ENCODE measurements at regions not wholly inside any gene's neighbourhood (a gene's known extent, or its start where the extent isn't known, plus 50 kb on each side); places are given as distances from the start of the nearest gene placed in this dataset.

- no peak for DNase-seq (ENCODE audit: low spot score)
- TF ChIP-seq, protein P1, sequence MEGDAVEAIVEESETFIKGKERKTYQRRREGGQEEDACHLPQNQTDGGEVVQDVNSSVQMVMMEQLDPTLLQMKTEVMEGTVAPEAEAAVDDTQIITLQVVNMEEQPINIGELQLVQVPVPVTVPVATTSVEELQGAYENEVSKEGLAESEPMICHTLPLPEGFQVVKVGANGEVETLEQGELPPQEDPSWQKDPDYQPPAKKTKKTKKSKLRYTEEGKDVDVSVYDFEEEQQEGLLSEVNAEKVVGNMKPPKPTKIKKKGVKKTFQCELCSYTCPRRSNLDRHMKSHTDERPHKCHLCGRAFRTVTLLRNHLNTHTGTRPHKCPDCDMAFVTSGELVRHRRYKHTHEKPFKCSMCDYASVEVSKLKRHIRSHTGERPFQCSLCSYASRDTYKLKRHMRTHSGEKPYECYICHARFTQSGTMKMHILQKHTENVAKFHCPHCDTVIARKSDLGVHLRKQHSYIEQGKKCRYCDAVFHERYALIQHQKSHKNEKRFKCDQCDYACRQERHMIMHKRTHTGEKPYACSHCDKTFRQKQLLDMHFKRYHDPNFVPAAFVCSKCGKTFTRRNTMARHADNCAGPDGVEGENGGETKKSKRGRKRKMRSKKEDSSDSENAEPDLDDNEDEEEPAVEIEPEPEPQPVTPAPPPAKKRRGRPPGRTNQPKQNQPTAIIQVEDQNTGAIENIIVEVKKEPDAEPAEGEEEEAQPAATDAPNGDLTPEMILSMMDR (IDR thresholded peaks at IDR 0.05; ENCODE audit: borderline replicate concordance, control extremely low read depth, extremely low read depth, insufficient read depth, missing control alignments), result no peak
- in situ Hi-C loops (cut with MboI; ENCODE audit: low sequenced_read_pairs, unreplicated experiment), result no loop called here
Measured at GRCh38 chr11:29190313-29190712, 826.5 kb downstream of the KCNA4 start.

DNA sequence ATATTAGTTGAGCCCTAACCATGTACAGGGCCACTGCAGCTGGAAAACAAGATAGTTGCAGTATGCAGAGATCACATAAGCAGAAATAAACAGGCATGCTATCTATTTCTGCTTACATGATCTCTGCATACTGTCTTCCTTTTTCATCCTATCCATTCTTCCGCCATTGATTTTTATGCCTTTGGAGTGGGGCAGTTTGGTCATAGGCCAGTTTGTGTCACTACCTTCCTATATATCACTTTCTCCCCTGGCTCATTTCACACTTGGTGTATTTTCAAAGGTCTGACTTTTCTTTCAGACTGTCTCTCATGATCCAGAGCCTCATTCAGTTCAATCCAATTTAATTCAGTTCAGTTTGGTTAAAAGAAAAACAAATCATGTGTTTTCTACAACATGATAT lies 829.6 kb downstream of the KCNA4 start:
- no peak for DNase-seq (ENCODE audit: low spot score)
- TF ChIP-seq, protein P1 (IDR thresholded peaks at IDR 0.05; ENCODE audit: borderline replicate concordance, control extremely low read depth, extremely low read depth, insufficient read depth, missing control alignments), result no peak
- in situ Hi-C loops (cut with MboI; ENCODE audit: low sequenced_read_pairs, unreplicated experiment), result no loop called here

DNA sequence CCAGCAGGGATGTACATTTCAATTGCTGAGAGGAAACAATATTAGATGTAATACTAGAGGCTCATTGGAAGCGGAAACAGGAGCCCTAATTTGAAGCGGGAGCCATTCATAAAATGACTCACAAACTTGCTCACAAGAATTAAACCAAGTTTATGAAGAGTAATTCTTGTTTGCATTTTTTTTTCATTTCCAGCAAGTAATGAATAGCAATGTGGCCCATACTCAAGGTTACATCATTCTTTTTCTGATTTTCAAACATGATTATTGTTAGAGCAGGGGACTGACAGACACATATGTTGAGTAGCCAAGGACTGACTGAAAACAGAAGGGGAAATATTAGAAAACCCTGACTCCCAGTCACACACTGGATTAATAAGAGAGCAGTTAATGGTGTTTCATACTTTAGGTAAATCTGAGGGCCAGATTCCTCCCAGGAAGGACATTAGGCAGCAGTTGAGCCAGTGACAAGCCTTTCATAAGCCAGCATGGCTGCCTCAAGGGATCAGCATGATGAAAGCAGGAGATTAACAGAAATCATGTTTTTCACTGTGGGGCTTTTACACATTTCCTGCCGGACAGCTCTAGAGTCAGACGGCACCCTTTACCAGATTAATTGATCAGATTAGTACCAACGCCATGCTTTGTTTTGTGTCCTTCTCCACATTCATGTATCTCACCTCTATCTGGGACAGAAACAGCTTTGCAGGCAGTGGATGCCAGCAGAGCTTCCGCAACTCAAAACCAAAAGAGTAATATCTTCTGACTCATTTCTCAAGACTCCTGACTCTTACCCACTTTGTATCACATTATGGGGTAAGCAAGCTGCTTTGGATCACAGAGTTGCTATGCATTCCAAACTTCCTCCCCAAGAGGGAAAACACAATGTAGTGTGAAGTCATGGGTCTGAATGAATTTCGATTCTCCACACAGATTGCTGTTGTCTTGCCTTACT lies 831.6 kb downstream of the KCNA4 start:
- DNase-seq (ENCODE audit: low spot score), result no peak
- TF ChIP-seq, protein P1 (IDR thresholded peaks at IDR 0.05; ENCODE audit: borderline replicate concordance, control extremely low read depth, extremely low read depth, insufficient read depth, missing control alignments), result no peak
- in situ Hi-C loops (cut with MboI; ENCODE audit: low sequenced_read_pairs, unreplicated experiment), result no loop called here

DNA sequence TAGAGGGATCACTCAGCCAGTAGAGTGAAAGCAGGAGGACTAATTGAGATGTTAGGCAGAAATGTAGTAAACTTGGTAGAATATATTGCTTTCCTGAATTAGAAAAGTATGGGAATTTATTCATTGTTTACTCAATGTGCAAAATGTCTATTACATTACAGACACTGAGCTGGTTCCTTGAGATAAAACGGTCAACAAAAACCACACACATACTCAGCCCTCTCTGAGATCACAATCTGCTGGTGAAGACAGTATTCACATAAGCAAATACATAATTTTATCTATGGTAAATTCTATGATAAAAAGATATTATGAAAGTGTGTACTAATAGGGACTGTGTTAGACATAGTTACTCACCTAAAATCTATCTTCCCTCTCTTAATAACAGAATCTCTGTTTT lies 833.5 kb downstream of the KCNA4 start:
- in situ Hi-C loops (cut with MboI; ENCODE audit: low sequenced_read_pairs, unreplicated experiment), result no loop called here
- TF ChIP-seq, protein P1 (IDR thresholded peaks at IDR 0.05; ENCODE audit: borderline replicate concordance, control extremely low read depth, extremely low read depth, insufficient read depth, missing control alignments), result no peak
- no peak for DNase-seq (ENCODE audit: low spot score)

DNA sequence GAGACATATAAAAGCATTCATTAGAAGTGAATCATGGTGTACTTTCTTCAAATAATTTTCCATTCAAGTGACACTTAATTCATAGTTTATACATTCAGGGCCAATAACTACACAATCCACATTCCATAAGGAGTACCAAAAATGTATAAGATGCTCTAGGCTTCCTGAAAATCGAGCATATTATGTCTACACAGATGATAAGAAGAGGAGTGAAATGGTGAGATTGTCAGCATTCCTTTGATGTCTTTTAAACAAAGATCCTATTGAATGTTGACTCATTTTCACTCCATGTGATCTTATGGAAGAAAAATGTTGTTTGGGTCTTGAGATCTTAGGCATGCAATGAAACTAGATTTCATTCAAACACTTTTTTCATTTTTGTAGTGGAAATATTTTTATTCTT lies 843.2 kb downstream of the KCNA4 start:
- TF ChIP-seq, protein P1 (IDR thresholded peaks at IDR 0.05; ENCODE audit: borderline replicate concordance, control extremely low read depth, extremely low read depth, insufficient read depth, missing control alignments), result no peak
- no peak for DNase-seq (ENCODE audit: low spot score)
- in situ Hi-C loops (cut with MboI; ENCODE audit: low sequenced_read_pairs, unreplicated experiment), result no loop called here

- no peak for DNase-seq (ENCODE audit: low spot score)
- TF ChIP-seq, protein P1 (IDR thresholded peaks at IDR 0.05; ENCODE audit: borderline replicate concordance, control extremely low read depth, extremely low read depth, insufficient read depth, missing control alignments), result no peak
- in situ Hi-C loops (cut with MboI; ENCODE audit: low sequenced_read_pairs, unreplicated experiment), result no loop called here
Measured at GRCh38 chr11:29171360-29171950, 845.4 kb downstream of the KCNA4 start.

All from GM13976 (cell line).